ENCODE measurements at regions not wholly inside any gene's neighbourhood (a gene's known extent, or its start where the extent isn't known, plus 50 kb on each side); places are given as distances from the start of the nearest gene placed in this dataset.

DNA sequence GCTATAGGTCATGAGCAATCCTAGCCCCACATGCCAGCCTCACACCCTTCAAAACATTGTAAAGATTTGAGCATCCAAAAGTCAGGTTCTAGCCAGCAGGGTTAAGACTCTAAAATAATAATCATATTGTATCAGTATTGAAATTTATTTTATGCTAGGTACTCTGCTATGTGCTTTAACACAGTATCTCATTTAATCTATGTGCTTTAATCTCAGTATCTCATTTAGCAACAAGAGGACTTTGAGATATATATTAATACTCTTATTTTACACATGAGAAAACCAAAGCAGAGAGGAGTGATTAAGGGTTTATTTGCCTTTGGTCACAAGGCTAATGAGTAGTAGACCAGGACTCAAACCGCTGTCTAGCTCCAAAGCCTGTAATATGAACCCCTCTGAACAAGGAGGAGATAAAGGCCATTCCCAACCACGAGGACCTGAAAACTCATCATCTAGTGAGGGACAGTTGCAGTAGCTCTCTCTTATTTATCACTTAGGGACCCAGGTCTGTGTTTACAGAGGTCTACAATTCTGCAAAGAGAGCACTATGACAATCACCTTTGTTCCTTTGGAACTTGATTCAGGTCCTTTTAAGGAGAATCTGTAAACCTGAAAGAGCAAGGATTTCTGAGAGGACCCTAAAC lies 116.5 kb upstream of the SERTAD2 start:
- DNase-seq (peak; percentile 69), ATAC-seq (peak; percentile 42)
- ChIA-PET POLR2A (ENCODE audit: unreplicated experiment) (interaction anchor here (0.5 to 1.5 kb wide), 5 partner anchors 10 to 116 kb away, joined by 3 to 7 read pairs (median 4); partner anchors contain the start of gene SERTAD2), CTCF (interaction anchor here (0.5 to 1.6 kb wide), 6 partner anchors 9 to 121 kb away, joined by 3 to 9 read pairs (median 3); no protein-coding TSS in a partner anchor)
- no TSS peak for BruUV-seq (replicated peaks)
- Histone ChIP-seq H3K27ac (ENCODE audit: low read length) (peak overlapping the region; percentile 89), H3K4me1 (ENCODE audit: insufficient read depth, low read length) (peaks cover 47% of the 10 kb centered on the region), H3K27me3 (ENCODE audit: low read length) (no peaks in the 10 kb centered on the region), H3F3A (ENCODE audit: low read length, unreplicated experiment) (peaks cover 9% of the 10 kb centered on the region), H4K20me1 (ENCODE audit: low read length) (no peaks in the 10 kb centered on the region), H3K4me2 (ENCODE audit: low read length) (peak overlapping the region; percentile 80), H3K9ac (ENCODE audit: low read length) (peak overlapping the region; percentile 57), H3K9me3 (ENCODE audit: low read length) (no peaks in the 10 kb centered on the region), H3K79me2 (ENCODE audit: low read length) (no peaks in the 10 kb centered on the region), H3K36me3 (ENCODE audit: low read depth, low read length) (no peaks in the 10 kb centered on the region), H3K4me3 (ENCODE audit: low read length) (peak overlapping the region; percentile 51; the same call in 1 of the 2 replicates), H2AFZ (ENCODE audit: low read length) (peak overlapping the region; percentile 68), H3K9me2 (replicated peaks; ENCODE audit: low read length) (no peaks in the 10 kb centered on the region)
- intact Hi-C loops (cut with micrococcal nuclease) = loop anchor here (1.0 kb wide), 1 partner anchor 28 kb away; no protein-coding TSS in a partner anchor
- TF ChIP-seq EZH2phosphoT487 (IDR thresholded peaks at IDR 0.05; ENCODE audit: borderline replicate concordance, low read length) (no peak), EZH2 (IDR thresholded peaks at IDR 0.05; ENCODE audit: low read length, unreplicated experiment) (no peak)
- TF ChIP-seq, protein P1, sequence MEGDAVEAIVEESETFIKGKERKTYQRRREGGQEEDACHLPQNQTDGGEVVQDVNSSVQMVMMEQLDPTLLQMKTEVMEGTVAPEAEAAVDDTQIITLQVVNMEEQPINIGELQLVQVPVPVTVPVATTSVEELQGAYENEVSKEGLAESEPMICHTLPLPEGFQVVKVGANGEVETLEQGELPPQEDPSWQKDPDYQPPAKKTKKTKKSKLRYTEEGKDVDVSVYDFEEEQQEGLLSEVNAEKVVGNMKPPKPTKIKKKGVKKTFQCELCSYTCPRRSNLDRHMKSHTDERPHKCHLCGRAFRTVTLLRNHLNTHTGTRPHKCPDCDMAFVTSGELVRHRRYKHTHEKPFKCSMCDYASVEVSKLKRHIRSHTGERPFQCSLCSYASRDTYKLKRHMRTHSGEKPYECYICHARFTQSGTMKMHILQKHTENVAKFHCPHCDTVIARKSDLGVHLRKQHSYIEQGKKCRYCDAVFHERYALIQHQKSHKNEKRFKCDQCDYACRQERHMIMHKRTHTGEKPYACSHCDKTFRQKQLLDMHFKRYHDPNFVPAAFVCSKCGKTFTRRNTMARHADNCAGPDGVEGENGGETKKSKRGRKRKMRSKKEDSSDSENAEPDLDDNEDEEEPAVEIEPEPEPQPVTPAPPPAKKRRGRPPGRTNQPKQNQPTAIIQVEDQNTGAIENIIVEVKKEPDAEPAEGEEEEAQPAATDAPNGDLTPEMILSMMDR (conservative IDR thresholded peaks at IDR 0.05; ENCODE audit: low read depth, low read length) = no peak

DNA sequence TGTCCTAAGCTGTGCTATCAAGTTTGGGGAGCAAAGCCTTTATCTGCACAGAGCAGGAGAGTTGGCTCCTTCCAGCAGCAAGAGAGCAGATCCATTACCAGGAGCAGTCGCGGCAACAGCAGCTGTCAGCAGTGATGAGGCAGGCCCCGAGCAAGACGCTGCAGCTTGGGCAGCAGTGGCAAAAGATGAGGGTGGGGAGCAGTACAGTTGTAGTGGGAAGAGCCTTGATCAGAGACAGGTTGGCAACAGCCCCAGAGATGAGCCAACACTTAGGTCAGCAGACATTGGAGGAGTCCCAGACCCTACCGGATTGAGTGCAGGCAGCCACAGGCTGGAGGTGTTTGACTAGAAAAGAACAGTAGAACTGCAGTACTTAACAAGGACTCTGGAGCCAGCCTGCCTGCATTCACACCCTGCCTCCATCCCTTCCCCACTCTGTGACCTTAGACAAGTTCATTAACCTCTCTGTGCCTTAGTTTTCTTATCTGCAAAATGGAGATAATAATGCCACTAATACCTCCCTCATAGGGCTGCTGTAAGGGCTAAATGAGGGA lies 117.1 kb upstream of the SERTAD2 start:
- DNase-seq (peak; percentile 95), ATAC-seq (peak; percentile 71)
- Histone ChIP-seq H3K4me2 (ENCODE audit: low read length) (peak overlapping the region; percentile 80), H3K27ac (ENCODE audit: low read length) (peak overlapping the region; percentile 89), H3K4me3 (ENCODE audit: low read length) (peak overlapping the region; percentile 51; the same call in 1 of the 2 replicates), H3K9ac (ENCODE audit: low read length) (peak overlapping the region; percentile 57), H3K36me3 (ENCODE audit: low read depth, low read length) (no peaks in the 10 kb centered on the region), H3K27me3 (ENCODE audit: low read length) (no peaks in the 10 kb centered on the region), H3F3A (ENCODE audit: low read length, unreplicated experiment) (peaks cover 9% of the 10 kb centered on the region), H2AFZ (ENCODE audit: low read length) (peak overlapping the region; percentile 68), H3K9me3 (ENCODE audit: low read length) (no peaks in the 10 kb centered on the region), H3K79me2 (ENCODE audit: low read length) (no peaks in the 10 kb centered on the region), H3K9me2 (replicated peaks; ENCODE audit: low read length) (no peaks in the 10 kb centered on the region), H3K4me1 (ENCODE audit: insufficient read depth, low read length) (peaks cover 47% of the 10 kb centered on the region), H4K20me1 (ENCODE audit: low read length) (no peaks in the 10 kb centered on the region)
- intact Hi-C loops (cut with micrococcal nuclease) = loop anchor here (1.0 kb wide), 2 partner anchors 27 to 94 kb away; no protein-coding TSS in a partner anchor
- POLR2A ChIA-PET (ENCODE audit: unreplicated experiment) = interaction anchor here (0.7 to 1.5 kb wide), 4 partner anchors 9 to 88 kb away, joined by 3 to 7 read pairs (median 4); no protein-coding TSS in a partner anchor
- TF ChIP-seq EZH2phosphoT487 (IDR thresholded peaks at IDR 0.05; ENCODE audit: borderline replicate concordance, low read length) = no peak
- TF ChIP-seq EZH2 (IDR thresholded peaks at IDR 0.05; ENCODE audit: low read length, unreplicated experiment) = no peak
- TF ChIP-seq, protein P1 (conservative IDR thresholded peaks at IDR 0.05; ENCODE audit: low read depth, low read length) = no peak; the same call in 1 of the 2 replicates
- BruUV-seq (replicated peaks) = no TSS peak
- CTCF ChIA-PET = interaction anchor here (0.9 to 1.6 kb wide), 3 partner anchors 9 to 61 kb away, joined by 3 to 9 read pairs (median 4); no protein-coding TSS in a partner anchor

Measured in PC-3 (cell line).